Kidney epithelial cell (primary cell): ENCODE measurements at regions not wholly inside any gene's neighbourhood (a gene's known extent, or its start where the extent isn't known, plus 50 kb on each side); places are given as distances from the start of the nearest gene placed in this dataset.
"Not testable (repeated sequence)": the region's sequence is repeated elsewhere in the genome, so short reads cannot be mapped to it uniquely, and the experiment has no call there.

Experiments used
- DNase-seq: peaks from one replicate; pipeline ENCODE4 v3.0.0-alpha.2; 2010; ENCODE audit warnings: low read depth
- H3K27me3 ChIP-seq: 2 replicates; pipeline ENCODE4 v1.6.0; 2011; ENCODE audit warnings: low read length; ENCODE audit not compliant: control insufficient read depth, insufficient read depth
- H3K36me3 ChIP-seq: 2 replicates; pipeline ENCODE4 v1.5.1; 2011; ENCODE audit warnings: low read length; ENCODE audit not compliant: control insufficient read depth, insufficient read depth
- H3K4me3 ChIP-seq: 2 replicates; pipeline ENCODE4 v1.5.1; 2011; ENCODE audit warnings: low read depth, mild to moderate bottlenecking, control low read depth, low read length
- CTCF ChIP-seq: IDR thresholded peaks from 2 replicates; pipeline ENCODE4 v1.5.1; 2011; ENCODE audit warnings: mild to moderate bottlenecking, moderate library complexity, low read length, control low read depth, inconsistent platforms; ENCODE audit not compliant: insufficient read depth, poor library complexity, severe bottlenecking

GRCh38 chr2:142515493-142515892, 362.0 kb upstream of the KYNU start:
- TF ChIP-seq CTCF = no peak
- H3K36me3 ChIP-seq = no peaks in the 10 kb centered on the region
- no peak for DNase-seq
- no peaks in the 10 kb centered on the region for H3K27me3 ChIP-seq
- H3K4me3 ChIP-seq = no peak overlapping the region

- DNase-seq = no peak
- TF ChIP-seq CTCF = no peak
- no peak overlapping the region for H3K4me3 ChIP-seq
- no peaks in the 10 kb centered on the region for H3K27me3 ChIP-seq
- H3K36me3 ChIP-seq = no peaks in the 10 kb centered on the region
Measured at GRCh38 chr2:142509401-142509800, 368.1 kb upstream of the KYNU start.

- DNase-seq = no peak
- no peak overlapping the region for H3K4me3 ChIP-seq
- no peaks in the 10 kb centered on the region for H3K27me3 ChIP-seq
- no peaks in the 10 kb centered on the region for H3K36me3 ChIP-seq
- TF ChIP-seq CTCF = no peak
Measured at GRCh38 chr2:142504754-142505153, 372.7 kb upstream of the KYNU start.

GRCh38 chr2:142502402-142502801, 371.6 kb upstream of the LRP1B start:
- no peak for TF ChIP-seq CTCF
- Histone ChIP-seq H3K36me3 (no peaks in the 10 kb centered on the region), H3K4me3 (no peak overlapping the region), H3K27me3 (no peaks in the 10 kb centered on the region)
- DNase-seq = no peak

GRCh38 chr2:142495141-142495540, 364.3 kb upstream of the LRP1B start:
- TF ChIP-seq CTCF = no peak
- H3K36me3 ChIP-seq = no peaks in the 10 kb centered on the region
- no peak for DNase-seq
- no peaks in the 10 kb centered on the region for H3K27me3 ChIP-seq
- H3K4me3 ChIP-seq = no peak overlapping the region

- H3K36me3 ChIP-seq, H3K27me3 ChIP-seq, DNase-seq, H3K4me3 ChIP-seq: not testable (repeated sequence)
Measured at GRCh38 chr2:142489631-142490030, 358.8 kb upstream of the LRP1B start.

GRCh38 chr2:142484111-142484510, 353.3 kb upstream of the LRP1B start:
- no peak for TF ChIP-seq CTCF
- no peak for DNase-seq
- no peak overlapping the region for H3K4me3 ChIP-seq
- no peaks in the 10 kb centered on the region for H3K36me3 ChIP-seq
- H3K27me3 ChIP-seq = no peaks in the 10 kb centered on the region
